Peyer's patch (tissue), 4 donors: ENCODE measurements at regions not wholly inside any gene's neighbourhood (a gene's known extent, or its start where the extent isn't known, plus 50 kb on each side); places are given as distances from the start of the nearest gene placed in this dataset.

Source experiments
- POLR2A ChIP-seq, 2 donors: fragments of 450-650 bp; IDR thresholded peaks; one replicate each; pipeline ENCODE4 v1.5.1; 2017; ENCODE audit warnings: antibody characterized with exemption in 2 of 2, mild to moderate bottlenecking in 2 of 2, moderate library complexity in 2 of 2
- TF ChIP-seq, protein P1 (sequence below), 6 experiments: fragments of 450-650 bp in 4 of 6; fragments of 200-600 bp in 2 of 6; sonication (generic) in 1 of 6; IDR thresholded peaks; one replicate each; pipeline ENCODE4 v1.5.1; 2017 to 2019; ENCODE audit warnings: antibody characterized with exemption in 6 of 6, mild to moderate bottlenecking in 3 of 6, moderate library complexity in 1 of 6

DNA sequence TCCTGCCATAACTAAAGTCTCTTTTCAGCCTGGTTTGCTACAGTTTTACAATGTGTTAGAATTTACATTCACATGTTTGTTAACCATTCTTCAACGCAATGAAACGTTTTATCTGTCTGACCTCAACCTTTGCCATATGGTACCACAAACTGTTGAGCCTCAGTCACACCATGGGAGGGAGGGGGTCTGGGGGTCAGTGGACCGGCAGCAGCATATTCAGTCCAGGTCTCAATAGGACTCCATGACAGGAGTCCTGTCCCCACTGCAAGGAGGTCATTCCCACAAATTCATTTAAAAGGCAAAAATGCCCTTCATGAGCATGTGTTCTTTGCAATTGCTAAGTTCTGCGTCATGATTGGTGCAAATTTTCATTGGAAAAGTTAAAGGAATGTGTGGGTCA is 66.6 kb upstream of the OLFM4 start:
- TF ChIP-seq POLR2A (IDR thresholded peaks at IDR 0.05): no peak
- TF ChIP-seq, protein P1, sequence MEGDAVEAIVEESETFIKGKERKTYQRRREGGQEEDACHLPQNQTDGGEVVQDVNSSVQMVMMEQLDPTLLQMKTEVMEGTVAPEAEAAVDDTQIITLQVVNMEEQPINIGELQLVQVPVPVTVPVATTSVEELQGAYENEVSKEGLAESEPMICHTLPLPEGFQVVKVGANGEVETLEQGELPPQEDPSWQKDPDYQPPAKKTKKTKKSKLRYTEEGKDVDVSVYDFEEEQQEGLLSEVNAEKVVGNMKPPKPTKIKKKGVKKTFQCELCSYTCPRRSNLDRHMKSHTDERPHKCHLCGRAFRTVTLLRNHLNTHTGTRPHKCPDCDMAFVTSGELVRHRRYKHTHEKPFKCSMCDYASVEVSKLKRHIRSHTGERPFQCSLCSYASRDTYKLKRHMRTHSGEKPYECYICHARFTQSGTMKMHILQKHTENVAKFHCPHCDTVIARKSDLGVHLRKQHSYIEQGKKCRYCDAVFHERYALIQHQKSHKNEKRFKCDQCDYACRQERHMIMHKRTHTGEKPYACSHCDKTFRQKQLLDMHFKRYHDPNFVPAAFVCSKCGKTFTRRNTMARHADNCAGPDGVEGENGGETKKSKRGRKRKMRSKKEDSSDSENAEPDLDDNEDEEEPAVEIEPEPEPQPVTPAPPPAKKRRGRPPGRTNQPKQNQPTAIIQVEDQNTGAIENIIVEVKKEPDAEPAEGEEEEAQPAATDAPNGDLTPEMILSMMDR (IDR thresholded peaks at IDR 0.05): no peak
